SK-N-SH (cell line): ENCODE measurements at regions not wholly inside any gene's neighbourhood (a gene's known extent, or its start where the extent isn't known, plus 50 kb on each side); places are given as distances from the start of the nearest gene placed in this dataset.

Experiments used
- CTCF ChIA-PET: fragments of 300-600, 350-600 bp; formaldehyde crosslinking; extraction: SDS; loops from one replicate; lab custom pipeline; 2021; lab: Yijun Ruan, JAX
- POLR2A ChIA-PET: fragments of 350-600 bp; sonication (Branson Sonifier 250); formaldehyde crosslinking; extraction: SDS; loops from one replicate; lab custom pipeline; 2020; ENCODE audit warnings: antibody characterized with exemption, inconsistent platforms; lab: Yijun Ruan, JAX
- DNase-seq: peaks from one replicate; pipeline ENCODE4 v3.0.0; 2012
- H2AFZ ChIP-seq: fragments of 200-600 bp; sonication (generic); 2 replicates; pipeline ENCODE4 v1.8.1; 2016; ENCODE audit warnings: antibody characterized with exemption, mild to moderate bottlenecking, low read depth
- H3F3A ChIP-seq: fragments of 200-600 bp; sonication (generic); replicated peaks from 2 replicates; pipeline ENCODE3; 2016; ENCODE audit warnings: antibody characterized with exemption, mild to moderate bottlenecking; ENCODE audit not compliant: insufficient read depth
- H3K27ac ChIP-seq, 2 experiments: fragments of 200-500 bp in 1 of 2; fragments of 200-600 bp in 1 of 2; sonication (Bioruptor generic) in 1 of 2; sonication (generic), shearing (Covaris generic) in 1 of 2; 2 replicates each; pipeline versions ENCODE4 v1.5.1 to v1.6.1; 2014 to 2016; ENCODE audit warnings: low read depth in 2 of 2, inconsistent platforms in 1 of 2, low read length in 1 of 2, mild to moderate bottlenecking in 1 of 2, mixed read lengths in 1 of 2
- H3K27me3 ChIP-seq: fragments of 200-600 bp; sonication (generic), shearing (Covaris generic); 2 replicates; pipeline ENCODE4 v1.6.1; 2016; ENCODE audit warnings: mixed run types; ENCODE audit not compliant: insufficient read depth
- H3K36me3 ChIP-seq, 2 experiments: fragments of 200-500 bp in 1 of 2; fragments of 200-600 bp in 1 of 2; sonication (Bioruptor generic) in 1 of 2; sonication (generic) in 1 of 2; replicated peaks in 1 of 2; 2 replicates each; pipeline versions ENCODE3 to v1.5.1; 2014 to 2016; ENCODE audit warnings: low read length in 1 of 2, mild to moderate bottlenecking in 1 of 2; ENCODE audit not compliant: insufficient read depth in 2 of 2, control insufficient read depth in 1 of 2
- H3K4me1 ChIP-seq, 2 experiments: fragments of 200-500 bp in 1 of 2; fragments of 200-600 bp in 1 of 2; sonication (Bioruptor generic) in 1 of 2; sonication (generic), shearing (Covaris generic) in 1 of 2; 2 replicates each; pipeline versions ENCODE4 v1.5.1 to v1.6.1; 2014 to 2016; ENCODE audit warnings: low read depth in 1 of 2, low read length in 1 of 2, mixed run types in 1 of 2; ENCODE audit not compliant: insufficient read depth in 2 of 2, control insufficient read depth in 1 of 2
- H3K4me2 ChIP-seq: fragments of 200-600 bp; sonication (generic), shearing (Covaris generic); 2 replicates; pipeline ENCODE4 v1.6.1; 2017; ENCODE audit warnings: mixed run types
- H3K4me3 ChIP-seq, 2 experiments: fragments of 200-500 bp in 1 of 2; fragments of 200-600 bp in 1 of 2; sonication (Bioruptor generic) in 1 of 2; sonication (generic), shearing (Covaris generic) in 1 of 2; 2 replicates each; pipeline versions ENCODE4 v1.5.1 to v1.8.1; 2014 to 2016; ENCODE audit warnings: low read depth in 2 of 2, inconsistent platforms in 1 of 2, low read length in 1 of 2, mild to moderate bottlenecking in 1 of 2, mixed read lengths in 1 of 2, moderate library complexity in 1 of 2
- H3K79me2 ChIP-seq: fragments of 200-600 bp; sonication (generic); 2 replicates; pipeline ENCODE4 v1.8.1; 2017; ENCODE audit warnings: mild to moderate bottlenecking; ENCODE audit not compliant: insufficient read depth
- H3K9ac ChIP-seq: fragments of 200-600 bp; sonication (generic); 2 replicates; pipeline ENCODE4 v1.6.1; 2017; ENCODE audit warnings: mixed run types
- H3K9me2 ChIP-seq: fragments of 200-600 bp; sonication (generic); 2 replicates; pipeline ENCODE4 v1.6.1; 2017; ENCODE audit warnings: mixed run types
- H3K9me3 ChIP-seq: fragments of 200-600 bp; sonication (generic); 2 replicates; pipeline ENCODE4 v1.6.1; 2017; ENCODE audit warnings: mixed run types, mild to moderate bottlenecking, moderate library complexity
- H4K20me1 ChIP-seq: fragments of 200-600 bp; sonication (generic); 2 replicates; pipeline ENCODE4 v1.6.1; 2017; ENCODE audit warnings: mild to moderate bottlenecking, mixed run types; ENCODE audit not compliant: insufficient read depth
- CTCF ChIP-seq: fragments of 200-600 bp; sonication (generic); IDR thresholded peaks from 2 replicates; pipeline ENCODE4 v1.6.1; 2017; ENCODE audit warnings: antibody characterized with exemption, mild to moderate bottlenecking, moderate library complexity
- FOSL2 ChIP-seq: IDR thresholded peaks from 2 replicates; pipeline ENCODE4 v1.4.0; 2012; ENCODE audit warnings: low read depth, mild to moderate bottlenecking, moderate library complexity, borderline replicate concordance
- JUND ChIP-seq: IDR thresholded peaks from 2 replicates; pipeline ENCODE4 v1.4.0; 2012
- POLR2AphosphoS5 ChIP-seq: IDR thresholded peaks from 2 replicates; pipeline ENCODE4 v1.6.1; 2012; ENCODE audit warnings: low read depth, low read length
- TCF12 ChIP-seq: IDR thresholded peaks from 2 replicates; pipeline ENCODE4 v1.4.0; 2012
- USF1 ChIP-seq: IDR thresholded peaks from 2 replicates; pipeline ENCODE4 v1.4.0; 2012; ENCODE audit warnings: low read depth, borderline replicate concordance
- USF2 ChIP-seq: fragments of 150-350 bp; IDR thresholded peaks from 2 replicates; pipeline ENCODE4 v1.6.1; 2017; ENCODE audit warnings: antibody characterized with exemption, low read length, low read depth, borderline replicate concordance
- YY1 ChIP-seq: IDR thresholded peaks from 2 replicates; pipeline ENCODE4 v1.4.0; 2012; ENCODE audit warnings: low read depth, mild to moderate bottlenecking
- WGBS: methylation state at CpG from one replicate; pipeline ENCODE4 v1.1.6; 2017; ENCODE audit warnings: low lambda C conversion rate; 5-methylcytosine and 5-hydroxymethylcytosine counted together

- WGBS, result 0% methylated on average over 7 of the region's 7 CpGs
- peak; percentile 0 for DNase-seq
- H3K79me2 ChIP-seq, result no peaks in the 10 kb centered on the region
- H3K9ac ChIP-seq, result no peak overlapping the region
- POLR2A ChIA-PET, result no interaction called here
- H3K9me3 ChIP-seq, result no peaks in the 10 kb centered on the region
- no peaks in the 10 kb centered on the region for H3F3A ChIP-seq
- no peak overlapping the region for H3K4me2 ChIP-seq
- no peaks in the 10 kb centered on the region for H3K9me2 ChIP-seq
- no peak overlapping the region for H2AFZ ChIP-seq
- H3K4me3 ChIP-seq, result no peak overlapping the region
- H3K4me1 ChIP-seq, result no peaks in the 10 kb centered on the region
- CTCF ChIA-PET, result no interaction called here
- H3K27ac ChIP-seq, result no peak overlapping the region
- no peaks in the 10 kb centered on the region for H3K27me3 ChIP-seq
- H3K36me3 ChIP-seq, result no peaks in the 10 kb centered on the region
- no peaks in the 10 kb centered on the region for H4K20me1 ChIP-seq
- no peak for TF ChIP-seq FOSL2
- TF ChIP-seq TCF12, result no peak
- TF ChIP-seq USF1, result no peak
Observed at GRCh38 chr12:34604227-34604626, 581.9 kb downstream of the ALG10 start.

GRCh38 chr12:34604631-34605509 is 582.6 kb downstream of the ALG10 start:
- ChIA-PET POLR2A (no interaction called here), CTCF (no interaction called here)
- 16% methylated on average over 37 of the region's 37 CpGs for WGBS
- TF ChIP-seq POLR2AphosphoS5 (no peak), JUND (no peak), YY1 (no peak), CTCF (no peak), USF2 (no peak)
- H3K4me3 ChIP-seq, result no peak overlapping the region
- H3K4me2 ChIP-seq, result no peak overlapping the region
- no peak overlapping the region for H3K27ac ChIP-seq
- no peaks in the 10 kb centered on the region for H3K79me2 ChIP-seq
- no peaks in the 10 kb centered on the region for H3K27me3 ChIP-seq
- H3K9me3 ChIP-seq, result no peaks in the 10 kb centered on the region
- H4K20me1 ChIP-seq, result no peaks in the 10 kb centered on the region
- H2AFZ ChIP-seq, result no peak overlapping the region
- peak; percentile 0 for DNase-seq
- no peaks in the 10 kb centered on the region for H3K36me3 ChIP-seq
- H3K4me1 ChIP-seq, result no peaks in the 10 kb centered on the region
- no peaks in the 10 kb centered on the region for H3F3A ChIP-seq
- no peak overlapping the region for H3K9ac ChIP-seq
- H3K9me2 ChIP-seq, result no peaks in the 10 kb centered on the region
